ENCODE measurements at regions not wholly inside any gene's neighbourhood (a gene's known extent, or its start where the extent isn't known, plus 50 kb on each side); places are given as distances from the start of the nearest gene placed in this dataset.

DNA sequence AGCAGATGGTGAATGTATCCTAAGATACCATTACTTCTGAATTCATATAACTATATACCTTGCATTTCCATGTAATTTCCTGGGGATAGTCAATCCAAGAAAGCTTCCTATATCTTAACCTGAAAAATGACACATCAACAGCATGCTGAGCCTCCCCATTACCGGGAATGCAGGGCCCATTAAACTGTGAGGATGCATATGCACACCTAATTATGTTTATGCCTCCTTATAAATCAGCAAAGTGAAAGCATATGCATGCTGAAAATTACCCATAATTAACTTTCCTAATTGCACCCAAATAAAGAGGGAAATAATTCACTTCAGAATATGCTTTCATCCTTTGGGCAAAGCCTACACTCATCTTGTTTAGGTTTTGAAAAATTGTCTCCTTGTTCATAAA lies 663.0 kb downstream of the KCNA4 start:
- DNase-seq (ENCODE audit: low read depth in 2 of 2), result no peak

DNA sequence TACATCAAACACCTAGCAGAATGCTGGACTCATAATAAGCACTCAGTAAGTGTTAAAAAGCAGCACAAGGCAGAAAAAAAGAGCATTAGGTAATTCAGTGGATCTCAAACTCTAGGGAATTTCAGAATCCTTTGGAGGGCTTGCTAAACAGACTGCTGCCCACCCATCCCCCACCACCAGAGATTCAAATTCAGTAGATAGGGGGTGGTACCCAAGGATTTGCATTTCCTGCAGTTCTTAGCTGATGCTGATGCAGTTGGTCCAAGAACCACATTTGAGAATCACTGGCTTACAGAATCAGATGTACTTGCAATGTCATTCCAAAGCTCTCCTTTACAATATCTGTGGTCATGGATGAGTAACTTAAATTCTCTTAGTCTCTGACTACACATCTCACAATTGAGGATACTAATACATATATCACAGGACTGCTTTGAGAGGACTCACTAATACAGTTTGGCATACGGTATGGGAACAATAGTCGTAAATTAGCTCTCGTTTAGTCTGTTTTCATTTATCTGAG lies 664.5 kb downstream of the KCNA4 start:
- DNase-seq (ENCODE audit: low read depth in 2 of 2), result no peak

- no peak for DNase-seq (ENCODE audit: low read depth in 2 of 2)
These were observed 665.4 kb downstream of the KCNA4 start for GRCh38 chr11:29351301-29351873.

DNA sequence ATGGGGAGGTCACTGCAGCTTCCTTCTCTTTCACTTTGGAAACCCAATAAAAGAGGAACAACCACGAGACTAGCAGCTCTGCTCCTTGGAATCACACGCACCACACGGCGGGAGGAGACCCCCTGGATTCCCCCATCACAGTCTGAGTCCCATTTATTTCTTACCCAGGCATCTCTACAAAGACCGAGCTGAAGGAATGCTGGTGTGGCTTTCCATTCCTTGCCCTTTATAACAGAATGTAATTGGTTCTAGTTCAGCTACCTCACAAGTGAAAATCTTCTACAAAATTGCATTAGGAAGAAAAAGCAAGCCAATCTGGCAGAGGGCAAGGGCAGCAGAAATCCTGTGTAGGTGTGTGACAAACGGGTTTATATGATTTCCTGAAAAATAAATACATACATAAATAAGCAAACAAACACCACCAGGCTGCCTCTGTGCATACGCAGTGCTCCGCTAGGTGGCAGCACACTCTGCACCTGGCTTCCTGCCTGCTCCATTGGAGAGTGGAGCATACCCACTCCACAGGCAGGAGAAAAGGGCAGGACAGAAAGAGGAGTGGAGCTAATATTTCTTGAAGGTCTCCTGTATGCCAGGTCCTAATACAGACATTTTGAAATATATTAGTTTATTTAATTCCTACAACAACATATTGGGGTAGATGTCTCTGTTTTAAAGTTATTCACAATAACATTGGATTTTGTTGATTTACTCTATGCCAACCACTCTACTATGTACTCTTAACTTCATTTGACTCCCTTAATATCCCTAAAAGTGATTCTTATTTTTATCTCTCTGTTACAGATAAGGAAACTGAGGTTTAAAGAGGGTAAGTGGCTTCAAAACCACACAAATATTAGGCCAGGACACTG lies 673.1 kb downstream of the KCNA4 start:
- peak in 1 of 2 experiments; percentile 14 for DNase-seq (ENCODE audit: low read depth in 2 of 2)

DNA sequence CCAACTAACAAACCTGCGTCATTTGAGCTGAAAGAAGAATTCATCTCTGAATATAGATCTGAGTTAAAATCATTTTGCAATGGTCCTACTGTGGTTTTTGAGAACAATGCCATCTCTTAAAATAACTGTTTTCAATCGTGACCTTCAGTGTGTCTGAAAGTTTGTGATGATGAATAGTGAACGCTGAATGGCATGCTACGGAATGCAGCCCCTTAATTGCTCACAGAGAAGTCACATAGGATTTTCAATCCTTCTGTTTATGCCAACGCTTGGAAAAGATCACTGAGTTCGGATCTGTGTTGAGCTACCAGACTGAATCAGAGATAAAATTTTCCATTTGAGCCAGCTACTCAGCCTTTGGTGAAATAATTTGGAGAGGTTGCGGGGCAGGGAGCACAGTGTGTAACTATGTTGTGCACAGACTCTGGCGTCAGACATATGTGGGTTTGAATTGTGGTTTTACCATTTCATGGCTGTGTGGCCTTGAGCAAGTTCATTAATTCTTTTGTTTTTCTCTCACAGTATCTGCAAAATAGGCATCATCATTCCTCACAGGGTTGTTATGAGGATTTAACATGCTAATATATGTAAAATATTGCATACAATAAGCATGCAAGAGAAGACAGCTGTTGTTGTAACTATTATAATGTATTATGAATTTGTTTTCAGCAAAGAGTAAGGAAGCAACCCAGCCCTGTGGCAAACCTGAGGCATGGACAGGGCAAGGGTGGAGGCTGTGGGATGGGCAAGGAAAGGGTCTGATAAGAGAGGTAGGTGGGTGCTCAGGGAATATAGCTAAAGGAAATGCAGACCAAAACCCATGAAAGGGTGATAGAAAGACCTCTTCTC lies 679.9 kb downstream of the KCNA4 start:
- DNase-seq (ENCODE audit: low read depth in 2 of 2), result no peak

GRCh38 chr11:29334776-29335130 lies 682.1 kb downstream of the KCNA4 start:
- no peak for DNase-seq (ENCODE audit: low read depth in 2 of 2)

GRCh38 chr11:29333993-29334775 lies 682.6 kb downstream of the KCNA4 start:
- no peak for DNase-seq (ENCODE audit: low read depth in 2 of 2)

DNA sequence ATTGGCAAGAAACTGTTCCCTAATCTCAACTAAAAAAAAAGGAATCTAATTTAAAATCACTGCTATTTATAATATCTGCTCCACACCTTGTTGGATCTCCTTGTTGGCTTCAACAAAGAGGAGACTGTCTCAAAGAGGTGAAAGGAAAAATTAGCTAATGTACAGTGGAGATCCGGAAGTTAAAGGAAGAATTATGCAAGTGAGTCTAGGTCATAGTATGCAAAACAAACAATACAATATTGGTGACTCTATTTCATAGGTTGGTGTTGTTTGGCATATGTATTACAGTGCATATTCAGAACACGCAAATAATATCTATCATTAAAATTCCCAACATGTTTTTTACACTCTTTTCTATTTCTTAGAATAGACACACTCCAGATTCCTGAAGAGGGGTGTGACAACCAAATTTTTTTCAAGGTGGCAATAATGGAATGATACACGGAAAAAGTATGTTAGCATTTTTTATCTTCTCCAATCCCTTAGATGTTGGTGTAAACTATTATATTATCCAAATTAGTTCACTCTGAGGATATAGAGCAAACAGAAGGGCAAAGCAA lies 685.3 kb downstream of the KCNA4 start:
- no peak for DNase-seq (ENCODE audit: low read depth in 2 of 2)

- DNase-seq (ENCODE audit: low read depth in 2 of 2), result no peak
These were observed 687.8 kb downstream of the KCNA4 start for GRCh38 chr11:29328961-29329441.

GRCh38 chr11:29327891-29328290 lies 688.9 kb downstream of the KCNA4 start:
- DNase-seq (ENCODE audit: low read depth in 2 of 2), result no peak

DNA sequence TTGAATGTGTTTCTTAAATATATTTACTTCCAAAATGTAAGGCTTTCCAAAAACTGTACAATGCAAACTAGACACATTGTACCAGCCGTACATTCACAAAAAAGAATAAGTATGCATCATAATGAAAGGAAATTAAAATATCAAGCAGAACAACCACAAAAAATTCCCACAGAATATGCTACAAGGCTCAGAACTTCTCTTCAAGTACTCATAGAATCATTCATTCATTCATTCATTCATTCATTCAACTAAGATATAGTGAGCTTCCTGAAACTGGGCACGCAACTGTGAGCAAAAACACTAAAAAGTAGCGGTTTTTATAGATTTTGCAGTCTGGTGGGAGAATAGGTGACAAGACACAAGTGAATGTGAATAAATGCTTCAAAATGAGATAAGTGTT lies 690.1 kb downstream of the KCNA4 start:
- no peak for DNase-seq (ENCODE audit: low read depth in 2 of 2)

DNA sequence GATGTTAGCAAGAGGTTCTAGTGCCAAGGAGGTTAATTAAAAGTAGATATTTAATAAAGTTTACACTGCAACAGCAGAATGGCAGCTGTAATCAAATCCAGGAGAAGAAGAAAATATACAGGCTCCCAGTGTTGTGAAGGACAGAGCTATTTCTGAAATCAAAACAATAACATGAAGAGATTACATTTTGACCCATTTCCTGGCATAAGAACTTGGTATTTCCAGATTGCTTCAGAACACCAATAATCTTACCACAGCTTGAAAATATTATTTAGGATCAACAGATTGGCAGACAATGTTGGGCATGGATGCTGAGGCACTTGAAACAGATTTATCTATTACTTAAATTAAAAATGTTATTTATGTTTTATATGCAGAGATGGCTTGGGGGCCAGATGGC lies 692.5 kb downstream of the KCNA4 start:
- DNase-seq (ENCODE audit: low read depth in 2 of 2), result no peak

DNA sequence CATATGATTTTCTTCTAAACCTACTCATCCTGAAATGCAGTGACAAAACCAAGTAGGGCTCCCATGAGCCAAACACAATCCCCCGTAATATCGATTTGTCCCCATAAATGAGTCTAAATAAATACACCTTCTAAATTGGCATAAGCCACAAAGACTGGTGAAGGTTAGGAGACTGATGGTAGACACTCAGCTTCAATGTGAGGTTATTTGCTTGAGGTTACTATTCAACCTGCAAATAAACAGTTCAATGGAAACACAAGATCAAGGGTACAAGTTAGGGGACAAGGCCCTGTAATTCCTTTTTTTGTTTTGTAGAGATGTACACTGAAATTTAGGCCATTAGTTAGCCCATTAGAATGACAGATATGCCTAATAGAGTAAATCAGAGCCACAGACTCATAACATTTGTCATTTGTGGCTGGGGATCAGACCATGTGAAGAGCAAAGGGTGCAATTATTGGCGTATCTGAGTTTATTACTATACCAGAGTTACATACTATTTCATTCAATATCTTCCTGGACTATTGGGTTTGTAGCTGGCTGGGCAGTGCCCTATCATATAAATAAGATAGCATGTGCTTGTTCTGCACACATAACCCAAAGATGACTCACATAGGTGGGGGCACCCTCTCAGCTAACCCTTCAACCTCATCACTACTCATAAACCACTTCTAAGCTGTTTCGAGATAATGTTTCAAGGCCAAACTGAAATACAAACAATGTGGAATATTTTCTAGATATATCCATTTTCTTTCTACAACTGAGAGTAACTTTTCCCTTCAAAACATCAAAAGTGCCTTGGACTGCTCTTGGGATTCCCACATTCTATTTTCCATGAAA lies 695.3 kb downstream of the KCNA4 start:
- no peak for DNase-seq (ENCODE audit: low read depth in 2 of 2)

GRCh38 chr11:29320196-29320595 lies 696.6 kb downstream of the KCNA4 start:
- no peak for DNase-seq (ENCODE audit: low read depth in 2 of 2)

GRCh38 chr11:29319210-29319609 lies 697.6 kb downstream of the KCNA4 start:
- no peak for DNase-seq (ENCODE audit: low read depth in 2 of 2)

- DNase-seq (ENCODE audit: low read depth in 2 of 2), result no peak
These were observed 698.5 kb downstream of the KCNA4 start for GRCh38 chr11:29318134-29318845.

DNA sequence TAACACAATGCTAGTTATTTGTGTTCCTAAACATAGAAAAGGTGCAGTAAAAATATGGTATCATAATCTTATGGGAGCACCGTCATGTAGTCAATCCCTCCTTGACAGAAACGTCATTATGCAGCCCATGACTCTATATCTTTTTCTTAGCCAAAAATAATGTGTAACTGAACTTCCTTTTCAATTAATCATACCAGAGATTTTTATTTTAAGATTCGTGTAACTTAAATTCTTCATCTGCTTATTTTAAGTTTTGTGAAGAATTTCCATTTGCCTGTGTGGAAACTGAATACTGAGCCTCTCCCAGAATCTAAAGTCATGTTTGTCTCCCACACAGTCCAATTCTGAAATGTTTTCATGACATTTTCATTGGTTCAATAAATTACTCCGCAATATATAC lies 699.1 kb downstream of the KCNA4 start:
- no peak for DNase-seq (ENCODE audit: low read depth in 2 of 2)

DNA sequence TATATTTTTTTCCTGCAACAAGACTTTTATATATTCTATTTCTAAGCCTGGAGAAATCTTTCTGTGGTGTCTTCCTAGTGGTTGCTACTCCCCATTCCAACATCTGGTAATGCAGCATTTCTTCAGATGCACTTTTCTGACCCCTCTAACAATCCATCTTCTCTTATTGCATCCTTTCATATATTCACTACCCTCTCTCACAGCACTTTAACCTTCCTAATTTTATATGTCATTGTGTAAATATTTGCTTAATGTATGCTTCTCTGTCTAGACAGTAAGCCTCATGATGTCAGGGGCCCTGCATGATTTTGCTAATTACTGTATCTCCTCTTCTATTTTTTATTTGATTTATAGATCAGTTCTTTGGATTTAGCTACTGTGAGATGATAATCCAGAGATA lies 701.6 kb downstream of the KCNA4 start:
- no peak for DNase-seq (ENCODE audit: low read depth in 2 of 2)

GRCh38 chr11:29314211-29314610 lies 702.6 kb downstream of the KCNA4 start:
- DNase-seq (ENCODE audit: low read depth in 2 of 2), result no peak

DNA sequence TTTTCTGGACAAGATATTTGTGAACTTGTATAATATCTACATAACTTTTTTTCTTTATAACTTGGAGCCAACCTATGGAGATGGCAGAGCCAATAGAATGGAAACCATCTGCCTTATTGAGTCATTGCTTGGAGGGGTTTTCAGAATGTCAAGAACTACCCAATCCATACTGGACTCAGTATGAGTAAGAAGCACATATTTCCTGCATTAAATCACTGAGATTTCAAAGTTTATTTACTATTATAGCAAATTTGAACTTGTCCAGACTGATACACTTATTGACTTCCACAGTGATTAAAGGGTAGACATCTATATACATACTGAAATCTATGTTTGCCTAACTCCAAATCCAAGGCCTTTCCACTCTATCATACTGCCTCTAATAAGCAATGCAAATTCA lies 704.0 kb downstream of the KCNA4 start:
- DNase-seq (ENCODE audit: low read depth in 2 of 2), result no peak

Data from stimulated activated CD4-positive, alpha-beta T cell treated with anti-CD3 and anti-CD28 coated beads, Interleukin-12 subunit alpha, Interleukin-12 subunit beta, amount 100 ng/mL, for 24 hours (primary cell).